NCI-H2196 (cell line): ENCODE measurements at regions not wholly inside any gene's neighbourhood (a gene's known extent, or its start where the extent isn't known, plus 50 kb on each side); places are given as distances from the start of the nearest gene placed in this dataset.

Experiments used
- DNase-seq: peaks from one replicate; lab custom pipeline; 2025; ENCODE audit not compliant: unreplicated experiment; lab: John Stamatoyannopoulos, UW

DNA sequence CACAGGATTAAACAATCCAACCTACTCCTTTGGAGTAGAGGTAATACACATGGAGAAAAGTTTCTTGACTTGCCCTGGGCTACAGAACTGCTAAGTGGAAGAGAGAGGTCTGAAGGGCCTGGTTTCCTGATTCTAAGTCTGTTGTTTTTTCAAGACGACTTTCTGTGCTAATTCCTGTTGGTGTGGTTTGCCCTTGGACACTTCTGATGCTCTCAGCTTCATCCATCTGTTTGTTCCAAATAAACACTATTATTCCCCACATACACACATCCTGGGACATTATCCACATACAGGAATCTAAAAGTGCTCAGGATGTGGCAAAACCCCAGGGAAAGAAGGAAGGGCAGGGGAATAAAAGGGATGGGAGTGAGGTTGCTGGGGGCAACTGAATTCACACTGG, 393.5 kb upstream of the TBL1XR1 start:
- DNase-seq = no peak

DNA sequence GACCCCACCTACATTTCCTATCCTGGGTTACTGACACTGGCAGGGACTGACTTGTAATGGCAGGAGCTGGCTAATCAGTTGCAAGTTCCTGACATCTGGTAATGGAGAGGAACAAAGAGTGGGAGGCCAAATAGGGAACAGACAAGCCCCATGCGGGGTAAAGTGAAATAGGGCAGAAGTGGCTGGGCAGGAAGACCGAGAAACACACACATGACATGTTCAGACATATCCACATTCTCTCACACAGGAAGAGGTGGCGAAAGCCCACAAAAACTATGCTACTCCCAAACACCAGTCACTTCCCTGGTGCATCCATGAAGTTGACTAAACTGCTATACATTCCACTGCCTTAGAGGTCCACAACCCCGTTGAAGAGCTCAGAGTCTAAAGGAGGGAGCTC, 394.1 kb upstream of the TBL1XR1 start:
- no peak for DNase-seq

DNA sequence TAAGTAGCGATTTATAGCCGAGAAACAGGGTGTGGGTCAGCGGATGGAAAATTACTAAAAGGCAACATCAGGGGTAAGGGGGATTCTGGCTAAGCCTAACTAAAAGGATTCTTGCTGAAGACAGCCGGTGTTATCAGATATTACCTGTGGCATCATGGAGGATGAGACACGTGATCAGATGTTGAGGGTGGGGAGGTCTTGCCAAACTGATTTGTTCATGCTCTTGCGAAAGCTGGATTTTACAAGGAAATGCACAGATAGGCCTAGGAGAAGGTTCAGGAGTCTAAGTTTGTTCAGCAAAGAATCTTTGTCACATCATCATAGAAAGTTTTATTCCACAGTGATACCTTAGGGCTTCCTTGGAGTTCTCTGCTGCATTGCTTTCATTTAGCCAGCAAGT, 396.8 kb upstream of the TBL1XR1 start:
- DNase-seq = no peak

DNA sequence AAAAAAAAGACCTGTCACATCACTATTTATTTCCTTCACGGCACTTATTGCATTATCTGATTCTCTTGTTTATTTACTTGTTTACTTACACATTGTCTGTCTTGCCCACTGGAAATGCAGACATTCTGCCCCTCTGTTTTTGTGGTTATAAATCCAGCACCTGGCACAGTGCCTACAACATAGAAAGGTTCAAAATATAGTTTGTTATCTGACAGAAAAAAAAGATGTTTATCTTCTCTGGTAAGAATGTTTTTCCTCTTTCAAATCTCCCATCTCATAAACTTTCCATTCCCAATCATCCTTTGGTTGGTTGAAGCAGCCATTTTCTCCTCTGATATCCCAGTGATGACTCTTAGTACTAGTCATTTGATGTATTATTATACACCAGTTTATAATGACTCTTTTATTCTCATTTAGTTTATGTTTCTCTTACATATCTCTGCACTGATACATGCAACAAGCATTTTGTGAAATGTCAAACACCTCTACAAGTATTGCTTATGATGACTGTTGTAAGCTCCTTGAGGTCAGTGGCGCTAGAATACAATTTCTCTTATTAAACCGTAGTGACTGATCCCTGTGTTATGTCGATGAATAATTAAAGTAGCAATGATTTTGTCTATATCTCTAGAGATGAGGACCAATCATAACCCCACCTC, 398.4 kb upstream of the TBL1XR1 start:
- DNase-seq = no peak

DNA sequence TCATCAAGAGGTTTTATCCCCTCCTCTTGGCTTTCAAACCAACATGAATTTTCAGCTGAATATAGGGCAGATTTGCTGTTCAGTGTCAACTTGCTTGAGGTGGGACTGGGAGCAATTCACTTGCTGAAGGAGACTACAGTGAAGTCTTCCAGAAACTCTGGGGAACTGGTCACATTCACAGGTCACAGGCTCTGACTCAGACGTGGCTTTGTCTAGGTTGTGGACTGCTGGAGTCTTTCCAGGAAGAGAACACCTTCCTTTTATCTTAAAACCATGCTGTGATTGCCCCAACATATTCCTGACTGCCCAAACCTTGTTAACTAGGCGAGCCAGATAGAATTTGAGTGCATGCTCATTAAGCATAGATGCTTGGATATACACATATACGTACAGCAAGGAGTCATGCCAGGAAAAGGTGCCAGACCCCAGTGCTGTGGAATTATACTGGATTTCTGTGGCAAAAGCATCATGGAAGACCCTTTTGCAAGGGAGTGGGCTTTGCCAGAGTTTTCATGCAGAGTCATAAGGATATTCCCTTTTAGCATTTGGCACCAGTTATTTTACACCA, 399.1 kb upstream of the TBL1XR1 start:
- peak; percentile 35 for DNase-seq

DNA sequence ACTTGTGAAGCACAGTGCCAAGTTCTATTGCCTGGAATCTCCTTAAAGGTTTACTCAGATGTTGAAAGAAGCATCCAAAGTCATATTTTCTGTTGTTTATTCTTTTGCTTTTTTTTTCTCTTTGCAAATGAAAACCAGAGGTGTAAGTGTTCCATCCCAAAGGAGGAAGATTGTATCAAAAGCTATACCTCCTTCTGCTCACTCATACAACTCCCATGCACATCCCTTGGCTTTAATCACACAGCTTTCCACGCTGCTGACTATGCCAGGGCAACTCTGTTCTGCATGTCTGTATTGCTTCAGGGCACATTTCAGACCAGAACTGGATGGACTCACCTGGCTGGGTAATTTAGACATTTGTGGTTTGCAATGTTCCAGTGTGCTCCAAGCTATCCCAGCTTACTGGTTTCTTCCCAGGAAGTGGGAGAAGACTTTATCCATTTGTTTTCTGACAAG, 399.6 kb upstream of the TBL1XR1 start:
- peak; percentile 67 for DNase-seq

DNA sequence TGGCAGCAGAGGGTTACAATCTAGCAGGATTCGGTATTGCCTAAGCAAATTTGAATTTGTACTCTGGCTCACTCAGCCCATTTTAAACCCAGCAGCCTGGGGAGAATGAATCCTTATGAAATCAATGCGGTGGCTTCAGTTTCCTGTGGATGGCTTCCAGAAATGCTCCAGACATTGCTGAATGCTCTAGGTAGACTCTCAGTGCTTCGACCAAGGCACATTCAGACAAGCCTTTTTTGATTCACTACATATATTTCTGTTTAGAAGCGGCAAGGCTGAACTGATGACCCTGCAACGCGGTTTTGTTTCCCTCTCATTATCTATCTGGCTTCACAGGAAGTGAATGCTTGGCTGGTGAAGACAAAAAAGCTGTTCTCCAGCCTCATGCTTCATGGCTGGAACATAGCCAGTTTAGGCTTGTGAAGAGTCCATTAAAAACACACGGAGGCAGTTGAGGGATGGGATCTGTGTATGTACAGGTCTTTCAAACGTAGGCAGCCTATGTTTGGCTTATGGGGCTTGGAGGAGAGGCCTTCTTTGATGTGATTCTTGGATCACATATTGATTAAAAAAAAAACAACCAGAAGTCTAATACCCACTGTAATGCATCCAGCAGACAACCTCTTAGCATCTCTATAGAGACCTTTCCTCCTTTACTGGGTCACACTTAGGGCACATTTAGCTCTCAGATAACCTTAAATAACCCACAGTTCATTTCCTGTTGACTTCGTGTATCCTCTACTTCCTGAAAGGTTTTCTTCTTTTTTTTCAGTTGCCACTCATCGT, 400.2 kb upstream of the TBL1XR1 start:
- peak; percentile 97 for DNase-seq

DNA sequence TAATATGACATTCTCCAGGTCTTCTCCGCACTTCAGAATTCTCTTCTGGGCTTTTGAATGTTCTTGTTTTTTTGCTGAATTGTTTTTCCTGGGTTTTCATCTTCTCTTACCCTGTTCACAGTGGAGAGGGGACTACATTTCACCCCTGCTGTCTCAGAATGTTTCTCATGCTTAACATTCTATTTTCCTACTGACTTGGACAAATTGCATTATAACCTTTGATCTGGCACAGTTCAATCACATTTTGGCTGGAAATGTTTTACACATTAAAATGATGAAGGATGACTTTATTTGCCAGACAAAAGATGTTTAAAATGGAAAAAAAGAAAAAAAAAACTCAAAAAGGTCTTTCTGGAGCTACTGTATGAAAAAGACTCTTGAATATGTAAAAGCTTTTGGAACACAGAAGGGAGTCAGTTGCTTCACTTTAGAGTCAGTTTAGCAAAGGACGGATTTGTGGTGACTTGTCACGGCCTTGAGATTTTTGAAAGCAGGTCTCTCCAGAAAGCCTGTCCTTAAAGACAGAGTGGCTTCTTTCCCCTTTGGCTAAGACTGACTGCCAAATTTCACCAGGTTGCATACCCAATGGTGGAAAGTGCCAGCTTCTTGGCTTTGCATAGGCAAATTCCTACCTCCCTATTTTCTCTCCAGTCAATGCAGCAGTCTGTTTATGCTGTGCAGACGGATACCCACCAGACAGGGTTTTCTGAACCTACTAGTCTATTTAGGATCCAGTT, 401.0 kb upstream of the TBL1XR1 start:
- no peak for DNase-seq

DNA sequence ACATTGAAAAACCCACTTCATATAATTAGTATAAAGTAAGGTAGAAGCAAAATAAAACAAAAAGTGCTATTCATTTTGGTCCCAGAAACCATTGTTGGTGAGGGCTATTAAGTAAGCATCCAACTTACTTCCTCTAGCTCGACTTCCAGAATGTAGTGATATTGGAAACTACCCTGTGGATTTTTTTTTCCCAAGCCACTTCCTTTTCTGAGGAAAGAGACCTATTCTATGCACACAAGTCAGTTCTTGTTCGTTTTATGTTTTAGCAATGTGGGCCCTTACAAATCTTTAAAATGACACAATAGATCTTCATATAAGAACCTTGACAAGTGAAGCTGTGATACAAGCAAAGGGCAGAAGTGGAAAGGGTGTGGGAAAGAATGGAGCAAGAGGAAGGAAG, 402.0 kb upstream of the TBL1XR1 start:
- DNase-seq = no peak

DNA sequence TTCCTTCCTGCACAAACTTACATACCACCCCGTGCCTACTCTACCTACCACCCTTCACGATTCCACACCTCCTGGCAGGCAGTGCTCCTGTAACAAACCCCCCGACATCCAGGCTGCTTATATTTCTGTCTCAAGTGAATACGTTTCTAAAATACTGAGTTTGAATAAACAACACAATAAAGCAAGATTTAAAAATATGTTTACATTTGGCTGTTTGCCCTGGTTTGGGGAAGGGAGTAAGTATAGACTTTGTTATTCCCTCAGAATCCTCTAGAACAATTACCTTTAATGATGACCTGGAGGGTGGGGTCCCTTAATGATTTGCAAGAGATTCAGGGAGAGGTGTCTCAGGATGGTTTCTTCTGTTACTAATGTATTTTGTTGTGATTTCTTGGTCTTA, 402.6 kb upstream of the TBL1XR1 start:
- DNase-seq = no peak

DNA sequence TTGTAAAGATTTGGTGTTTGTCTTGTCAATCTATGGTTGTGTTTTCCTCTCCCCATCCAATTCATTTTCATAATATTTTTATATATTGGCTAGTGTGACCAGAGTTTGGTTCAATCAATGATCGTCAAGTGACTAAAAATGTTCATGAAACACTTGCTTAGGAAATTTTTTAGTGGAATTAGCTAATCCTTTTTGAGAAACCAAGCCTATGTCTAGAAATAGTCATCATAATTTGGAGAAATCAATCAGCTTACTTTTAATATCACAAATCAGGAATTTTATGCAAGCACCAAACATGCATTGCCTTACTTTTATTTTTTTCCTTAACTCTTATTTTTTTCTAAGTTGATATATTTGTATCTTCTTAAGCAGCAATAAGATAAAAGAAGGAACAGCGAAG, 403.1 kb upstream of the TBL1XR1 start:
- no peak for DNase-seq

DNA sequence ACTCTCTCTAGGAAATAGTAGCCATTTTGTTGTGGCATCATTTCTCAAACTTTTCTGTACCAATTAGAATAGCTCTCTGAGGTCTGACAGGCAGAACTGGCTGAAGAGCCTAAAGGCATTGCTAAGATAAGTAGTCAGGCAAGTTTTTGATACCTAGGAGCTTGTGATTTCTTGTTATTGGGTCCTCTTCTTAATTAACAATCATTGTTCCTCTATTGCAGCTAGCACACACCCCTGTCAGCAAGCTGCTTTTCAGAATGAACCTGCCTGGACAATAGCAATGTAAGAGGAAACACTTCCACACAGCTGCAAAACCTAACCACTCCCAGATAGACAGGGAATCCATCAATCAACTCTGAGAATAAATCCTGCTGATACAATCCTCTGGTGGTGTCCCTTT, 403.9 kb upstream of the TBL1XR1 start:
- DNase-seq = no peak

DNA sequence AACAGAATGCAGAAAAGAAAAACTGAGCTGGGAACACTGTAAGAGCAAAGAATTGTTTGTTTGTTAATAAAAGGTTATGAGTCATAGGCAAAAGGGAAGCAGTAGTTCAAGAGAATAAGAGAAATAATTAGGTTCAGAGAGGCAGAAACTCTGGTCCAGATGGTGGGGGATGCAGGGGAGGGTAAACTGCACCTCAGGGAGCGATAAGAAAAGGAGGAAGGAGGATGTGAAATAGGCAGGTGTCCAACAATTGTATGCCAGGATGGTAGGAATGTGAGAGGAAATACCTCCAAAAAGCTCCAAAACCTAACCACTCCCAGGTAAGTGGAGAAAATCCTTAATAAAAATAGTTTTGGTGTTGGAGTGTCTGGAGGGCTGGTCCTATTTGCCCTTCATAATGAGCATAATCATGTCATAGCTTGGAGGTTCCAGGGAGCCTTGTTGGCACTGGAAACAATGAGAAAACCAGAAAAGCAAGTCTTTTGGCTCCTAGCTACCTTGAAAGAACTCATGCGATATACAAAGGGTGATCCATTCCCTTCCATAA, 405.4 kb upstream of the TBL1XR1 start:
- peak; percentile 77 for DNase-seq

DNA sequence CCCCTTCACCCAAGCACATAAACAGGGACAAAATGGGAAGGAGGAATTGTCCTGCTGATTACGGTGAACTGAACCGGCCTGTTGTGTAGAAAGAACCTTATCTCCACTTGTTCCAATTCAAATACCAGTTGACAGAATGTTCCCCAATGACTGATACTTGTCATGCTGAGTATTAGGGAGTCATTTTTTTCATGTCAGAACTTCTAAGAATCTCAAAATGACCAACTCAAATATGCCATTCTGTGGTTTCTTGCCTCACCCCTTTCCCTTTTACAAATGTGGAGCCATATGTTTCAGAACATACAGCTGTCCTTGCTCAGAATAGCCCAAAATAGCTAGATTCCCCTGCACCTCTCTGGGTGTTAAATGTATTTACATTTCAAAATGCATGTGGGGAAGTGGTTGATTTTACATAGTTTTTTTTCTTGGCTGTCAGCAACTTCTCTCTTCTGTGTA, 405.9 kb upstream of the TBL1XR1 start:
- DNase-seq = no peak

DNA sequence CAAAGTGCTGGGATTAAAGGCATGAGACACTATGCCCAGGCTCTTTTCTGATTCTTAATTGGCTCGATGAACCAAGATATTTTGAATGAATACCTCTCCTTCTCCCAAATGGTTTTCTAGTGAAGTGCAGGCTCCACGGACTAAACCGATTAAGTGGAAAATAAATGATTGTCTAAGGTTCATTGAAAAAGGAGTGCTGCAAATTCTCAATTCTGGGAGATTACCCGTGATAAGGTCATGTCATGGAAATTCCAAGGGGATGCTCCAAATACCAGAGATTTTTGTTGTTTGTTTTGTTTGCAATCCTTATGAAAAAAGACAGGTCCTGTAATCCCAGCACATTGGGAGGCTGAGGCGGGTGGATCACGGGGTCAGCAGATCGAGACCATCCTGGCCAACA, 406.9 kb upstream of the TBL1XR1 start:
- no peak for DNase-seq

DNA sequence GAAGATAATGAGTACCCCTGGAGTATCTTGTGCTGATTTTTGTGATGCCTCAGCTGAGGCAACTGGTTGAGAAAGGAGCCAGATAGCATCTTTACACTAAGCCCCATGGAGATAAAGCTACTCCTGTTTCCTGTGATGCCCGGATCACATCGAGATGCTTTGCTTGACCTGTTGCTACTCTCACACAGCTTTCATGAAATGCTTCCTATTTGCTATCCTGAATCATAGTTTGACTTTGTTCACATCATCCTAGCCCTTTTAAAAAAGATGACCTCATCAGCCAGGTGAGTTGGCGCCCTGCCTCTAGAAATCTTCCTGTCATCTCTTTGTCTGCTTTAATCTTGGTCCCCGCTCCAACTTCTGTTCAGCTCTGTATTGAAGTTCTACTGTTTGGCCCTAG, 409.6 kb upstream of the TBL1XR1 start:
- no peak for DNase-seq

DNA sequence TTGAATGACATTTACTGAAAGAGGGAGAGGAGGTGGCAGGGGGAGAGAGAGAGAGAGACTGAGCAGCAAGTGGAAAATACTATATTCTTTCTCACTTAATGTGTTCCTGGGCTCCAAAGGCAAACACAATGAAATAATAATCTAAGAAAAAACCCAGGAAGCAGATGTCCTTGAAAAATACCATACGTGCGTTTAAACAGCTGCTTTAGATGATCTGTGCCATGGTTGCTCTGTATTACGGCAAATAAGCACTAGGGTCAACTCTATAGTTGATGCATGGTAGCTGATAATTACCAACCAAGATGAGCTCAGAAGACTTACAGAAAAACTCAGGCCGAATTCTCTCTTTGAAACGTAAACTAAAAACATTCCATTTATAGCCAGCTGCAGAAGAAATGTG, 410.3 kb upstream of the TBL1XR1 start:
- DNase-seq = no peak

DNA sequence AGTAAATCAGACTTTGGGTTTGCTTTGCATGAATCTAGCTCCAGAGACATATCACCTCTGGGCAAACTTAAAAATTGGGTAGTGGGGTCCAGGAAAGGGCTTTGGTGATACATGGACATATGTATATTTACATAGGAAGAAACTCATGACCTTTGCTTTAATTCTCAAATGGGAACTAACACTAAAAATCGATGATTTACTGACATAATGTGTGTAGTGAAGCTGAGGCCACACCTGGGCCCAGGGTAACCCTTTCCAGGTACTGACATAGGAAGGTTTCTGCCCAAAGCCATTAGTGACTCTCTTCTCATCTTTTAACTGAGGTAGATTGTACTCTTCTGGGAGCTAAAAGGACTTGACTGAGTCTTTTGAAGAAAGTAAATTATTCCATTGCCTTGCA, 411.2 kb upstream of the TBL1XR1 start:
- no peak for DNase-seq

DNA sequence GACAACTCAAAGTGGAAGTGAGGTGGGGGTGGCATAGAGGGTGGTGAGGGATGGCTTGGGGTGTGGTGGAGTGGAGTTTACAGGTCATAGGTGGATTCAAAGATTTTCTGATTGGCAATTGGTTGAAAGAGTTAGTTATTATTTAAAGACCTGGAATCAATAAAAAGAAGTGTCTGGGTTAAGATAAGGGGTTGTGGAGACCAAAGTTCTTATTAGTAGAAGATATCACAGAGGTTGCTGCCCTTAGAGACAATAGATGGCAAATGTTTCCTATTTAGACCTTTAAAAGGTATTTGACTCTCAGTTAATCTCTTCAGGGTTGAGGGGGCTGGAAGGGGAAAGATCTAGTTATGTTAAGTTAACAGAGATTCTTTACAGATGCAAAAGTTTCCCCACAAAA, 412.3 kb upstream of the TBL1XR1 start:
- DNase-seq = no peak

DNA sequence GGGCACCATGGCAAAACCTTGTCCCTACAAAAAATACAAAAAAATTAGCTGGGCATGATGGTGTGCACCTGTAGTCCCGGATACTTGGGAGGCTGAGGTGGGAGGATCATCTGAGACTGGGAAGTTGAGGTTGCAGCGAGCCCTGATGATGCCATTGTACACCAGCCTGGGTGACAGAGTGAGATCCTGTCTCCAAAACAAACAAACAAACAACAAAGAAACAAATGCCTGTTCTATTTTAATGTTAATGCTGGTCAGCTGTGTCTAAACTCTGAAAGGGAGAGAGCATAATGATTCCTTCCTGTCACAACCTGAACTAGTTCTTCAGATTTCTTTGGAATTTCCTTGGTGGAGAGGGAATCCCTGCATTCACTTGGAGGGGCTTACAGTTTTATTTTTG, 413.0 kb upstream of the TBL1XR1 start:
- DNase-seq = no peak
